ENCODE measurements at regions not wholly inside any gene's neighbourhood (a gene's known extent, or its start where the extent isn't known, plus 50 kb on each side); places are given as distances from the start of the nearest gene placed in this dataset.

DNA sequence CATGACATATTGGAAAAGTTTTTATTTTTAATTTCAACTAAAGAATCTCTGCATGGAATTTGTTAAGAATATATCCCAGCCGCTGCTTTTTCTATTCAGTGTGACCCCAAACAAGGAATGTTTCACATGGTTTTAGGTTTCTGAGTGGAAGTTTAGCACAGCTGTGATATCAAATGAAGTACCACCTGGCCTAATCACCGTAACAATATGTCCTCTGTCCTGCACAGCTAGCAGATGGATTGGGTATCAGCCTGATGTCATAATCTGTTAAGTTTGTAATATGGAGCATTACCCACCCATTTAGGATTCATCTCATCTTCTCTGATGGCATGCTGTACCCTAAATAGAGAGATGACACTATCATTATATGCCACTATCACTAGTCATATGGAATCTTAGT, 963.7 kb upstream of the ADGRL2 start:
- WGBS, 2 donors: 71 to 81% methylated on average over 2 of the region's 2 CpGs
- no peak overlapping the region for H3K27ac ChIP-seq (ENCODE audit: low read depth in 1 of 2, low read length in 1 of 2)
- TF ChIP-seq, protein P1, sequence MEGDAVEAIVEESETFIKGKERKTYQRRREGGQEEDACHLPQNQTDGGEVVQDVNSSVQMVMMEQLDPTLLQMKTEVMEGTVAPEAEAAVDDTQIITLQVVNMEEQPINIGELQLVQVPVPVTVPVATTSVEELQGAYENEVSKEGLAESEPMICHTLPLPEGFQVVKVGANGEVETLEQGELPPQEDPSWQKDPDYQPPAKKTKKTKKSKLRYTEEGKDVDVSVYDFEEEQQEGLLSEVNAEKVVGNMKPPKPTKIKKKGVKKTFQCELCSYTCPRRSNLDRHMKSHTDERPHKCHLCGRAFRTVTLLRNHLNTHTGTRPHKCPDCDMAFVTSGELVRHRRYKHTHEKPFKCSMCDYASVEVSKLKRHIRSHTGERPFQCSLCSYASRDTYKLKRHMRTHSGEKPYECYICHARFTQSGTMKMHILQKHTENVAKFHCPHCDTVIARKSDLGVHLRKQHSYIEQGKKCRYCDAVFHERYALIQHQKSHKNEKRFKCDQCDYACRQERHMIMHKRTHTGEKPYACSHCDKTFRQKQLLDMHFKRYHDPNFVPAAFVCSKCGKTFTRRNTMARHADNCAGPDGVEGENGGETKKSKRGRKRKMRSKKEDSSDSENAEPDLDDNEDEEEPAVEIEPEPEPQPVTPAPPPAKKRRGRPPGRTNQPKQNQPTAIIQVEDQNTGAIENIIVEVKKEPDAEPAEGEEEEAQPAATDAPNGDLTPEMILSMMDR (IDR thresholded peaks at IDR 0.05; ENCODE audit: control extremely low read depth, extremely low read depth): no peak

GRCh38 chr1:80836505-80836904, 964.2 kb upstream of the ADGRL2 start:
- TF ChIP-seq, protein P1 (IDR thresholded peaks at IDR 0.05; ENCODE audit: control extremely low read depth, extremely low read depth): no peak
- H3K27ac ChIP-seq (ENCODE audit: low read depth in 1 of 2, low read length in 1 of 2): no peak overlapping the region
- no peaks in the 10 kb centered on the region for H3K36me3 ChIP-seq (ENCODE audit: control insufficient read depth in 4 of 4, insufficient read depth in 4 of 4, low read length in 4 of 4)
- H3K9me3 ChIP-seq (ENCODE audit: control insufficient read depth in 4 of 4, insufficient read depth in 3 of 4, low read length in 3 of 4): no peaks in the 10 kb centered on the region
- no peak for ATAC-seq (ENCODE audit: insufficient read depth, low FRiP score)
- H3K4me1 ChIP-seq (ENCODE audit: control insufficient read depth in 5 of 5, insufficient read depth in 5 of 5, low read length in 5 of 5): no peaks in the 10 kb centered on the region
- H3K27me3 ChIP-seq (ENCODE audit: control insufficient read depth in 3 of 3, insufficient read depth in 3 of 3, low read length in 2 of 3): no peaks in the 10 kb centered on the region
- WGBS, 2 donors: 92% methylated on average over 2 of the region's 2 CpGs
- DNase-seq: no peak
- no peak overlapping the region for H3K9ac ChIP-seq (ENCODE audit: insufficient read depth in 1 of 2, low read length in 2 of 2)
- no peak overlapping the region for H3K4me3 ChIP-seq

More for the DNA sequence above, 963.7 kb upstream of the ADGRL2 start:
- Histone ChIP-seq H3K9me3 (ENCODE audit: control insufficient read depth in 4 of 4, insufficient read depth in 3 of 4, low read length in 3 of 4) (no peaks in the 10 kb centered on the region), H3K27me3 (ENCODE audit: control insufficient read depth in 3 of 3, insufficient read depth in 3 of 3, low read length in 2 of 3) (no peaks in the 10 kb centered on the region), H3K36me3 (ENCODE audit: control insufficient read depth in 4 of 4, insufficient read depth in 4 of 4, low read length in 4 of 4) (no peaks in the 10 kb centered on the region), H3K4me1 (ENCODE audit: control insufficient read depth in 5 of 5, insufficient read depth in 5 of 5, low read length in 5 of 5) (no peaks in the 10 kb centered on the region), H3K9ac (ENCODE audit: insufficient read depth in 1 of 2, low read length in 2 of 2) (no peak overlapping the region), H3K4me3 (no peak overlapping the region)
- DNase-seq (no peak), ATAC-seq (ENCODE audit: insufficient read depth, low FRiP score) (no peak)

GRCh38 chr1:80827666-80828065, 973.1 kb upstream of the ADGRL2 start:
- H3K27me3 ChIP-seq (ENCODE audit: control insufficient read depth in 3 of 3, insufficient read depth in 3 of 3, low read length in 2 of 3): no peaks in the 10 kb centered on the region
- H3K27ac ChIP-seq (ENCODE audit: low read depth in 1 of 2, low read length in 1 of 2): no peak overlapping the region
- no peak overlapping the region for H3K9ac ChIP-seq (ENCODE audit: insufficient read depth in 1 of 2, low read length in 2 of 2)
- DNase-seq (peak; percentile 17 to 88 (median 76)), ATAC-seq (ENCODE audit: insufficient read depth, low FRiP score) (no peak)
- H3K9me3 ChIP-seq (ENCODE audit: control insufficient read depth in 4 of 4, insufficient read depth in 3 of 4, low read length in 3 of 4): peaks cover 0 to 1% (median 0%) of the 10 kb centered on the region in 4 donors
- no peak overlapping the region for H3K4me3 ChIP-seq
- TF ChIP-seq, protein P1 (IDR thresholded peaks at IDR 0.05; ENCODE audit: control extremely low read depth, extremely low read depth): no peak
- H3K4me1 ChIP-seq (ENCODE audit: control insufficient read depth in 5 of 5, insufficient read depth in 5 of 5, low read length in 5 of 5): no peaks in the 10 kb centered on the region
- H3K36me3 ChIP-seq (ENCODE audit: control insufficient read depth in 4 of 4, insufficient read depth in 4 of 4, low read length in 4 of 4): no peaks in the 10 kb centered on the region
- WGBS, 2 donors: 74 to 79% methylated on average over 3 of the region's 3 CpGs

DNA sequence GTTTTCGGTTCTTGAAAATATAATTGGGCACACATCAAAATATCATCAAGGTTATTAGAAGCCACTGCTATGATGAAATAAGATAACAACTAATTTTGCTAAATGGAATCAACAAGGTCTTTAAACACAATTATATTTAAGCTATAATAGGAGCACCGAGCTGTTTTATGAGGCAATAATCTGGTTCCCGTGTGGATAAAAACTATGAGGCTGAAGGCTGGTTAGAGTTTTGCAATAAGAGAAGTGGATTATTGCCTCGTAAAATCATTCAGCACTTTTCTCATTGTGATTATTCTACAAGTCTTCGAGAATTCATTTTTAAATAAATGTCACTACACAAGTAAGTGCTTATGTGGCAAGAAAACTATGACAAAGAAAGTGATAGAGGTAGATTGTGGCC, 975.7 kb upstream of the ADGRL2 start:
- H3K4me1 ChIP-seq (ENCODE audit: control insufficient read depth in 5 of 5, insufficient read depth in 5 of 5, low read length in 5 of 5): no peaks in the 10 kb centered on the region
- no peak overlapping the region for H3K9ac ChIP-seq (ENCODE audit: insufficient read depth in 1 of 2, low read length in 2 of 2)
- TF ChIP-seq, protein P1 (IDR thresholded peaks at IDR 0.05; ENCODE audit: control extremely low read depth, extremely low read depth): no peak
- no peak overlapping the region for H3K27ac ChIP-seq (ENCODE audit: low read depth in 1 of 2, low read length in 1 of 2)
- 86 to 87% methylated on average over 5 of the region's 5 CpGs for WGBS, 2 donors
- no peaks in the 10 kb centered on the region for H3K27me3 ChIP-seq (ENCODE audit: control insufficient read depth in 3 of 3, insufficient read depth in 3 of 3, low read length in 2 of 3)
- H3K9me3 ChIP-seq (ENCODE audit: control insufficient read depth in 4 of 4, insufficient read depth in 3 of 4, low read length in 3 of 4): peaks cover 0 to 1% (median 0%) of the 10 kb centered on the region in 4 donors
- H3K4me3 ChIP-seq: no peak overlapping the region
- no peak for ATAC-seq (ENCODE audit: insufficient read depth, low FRiP score)
- no peak for DNase-seq
- H3K36me3 ChIP-seq (ENCODE audit: control insufficient read depth in 4 of 4, insufficient read depth in 4 of 4, low read length in 4 of 4): no peaks in the 10 kb centered on the region

Measured in lung (tissue), 11 donors.